SK-N-SH (cell line): ENCODE measurements at regions not wholly inside any gene's neighbourhood (a gene's known extent, or its start where the extent isn't known, plus 50 kb on each side); places are given as distances from the start of the nearest gene placed in this dataset.
A peak's percentile ranks its signal among the peaks of the same experiment; 100 is the strongest.

Experiments
- CTCF ChIA-PET: fragments of 300-600, 350-600 bp; formaldehyde crosslinking; extraction: SDS; loops from one replicate; lab custom pipeline; 2021; lab: Yijun Ruan, JAX
- POLR2A ChIA-PET: fragments of 350-600 bp; sonication (Branson Sonifier 250); formaldehyde crosslinking; extraction: SDS; loops from one replicate; lab custom pipeline; 2020; ENCODE audit warnings: antibody characterized with exemption, inconsistent platforms; lab: Yijun Ruan, JAX
- DNase-seq: peaks from one replicate; pipeline ENCODE4 v3.0.0; 2012
- H2AFZ ChIP-seq: fragments of 200-600 bp; sonication (generic); 2 replicates; pipeline ENCODE4 v1.8.1; 2016; ENCODE audit warnings: antibody characterized with exemption, mild to moderate bottlenecking, low read depth
- H3F3A ChIP-seq: fragments of 200-600 bp; sonication (generic); replicated peaks from 2 replicates; pipeline ENCODE3; 2016; ENCODE audit warnings: antibody characterized with exemption, mild to moderate bottlenecking; ENCODE audit not compliant: insufficient read depth
- H3K27ac ChIP-seq, 2 experiments: fragments of 200-500 bp in 1 of 2; fragments of 200-600 bp in 1 of 2; sonication (Bioruptor generic) in 1 of 2; sonication (generic), shearing (Covaris generic) in 1 of 2; 2 replicates each; pipeline versions ENCODE4 v1.5.1 to v1.6.1; 2014 to 2016; ENCODE audit warnings: low read depth in 2 of 2, inconsistent platforms in 1 of 2, low read length in 1 of 2, mild to moderate bottlenecking in 1 of 2, mixed read lengths in 1 of 2
- H3K27me3 ChIP-seq: fragments of 200-600 bp; sonication (generic), shearing (Covaris generic); 2 replicates; pipeline ENCODE4 v1.6.1; 2016; ENCODE audit warnings: mixed run types; ENCODE audit not compliant: insufficient read depth
- H3K36me3 ChIP-seq, 2 experiments: fragments of 200-500 bp in 1 of 2; fragments of 200-600 bp in 1 of 2; sonication (Bioruptor generic) in 1 of 2; sonication (generic) in 1 of 2; replicated peaks in 1 of 2; 2 replicates each; pipeline versions ENCODE3 to v1.5.1; 2014 to 2016; ENCODE audit warnings: low read length in 1 of 2, mild to moderate bottlenecking in 1 of 2; ENCODE audit not compliant: insufficient read depth in 2 of 2, control insufficient read depth in 1 of 2
- H3K4me1 ChIP-seq, 2 experiments: fragments of 200-500 bp in 1 of 2; fragments of 200-600 bp in 1 of 2; sonication (Bioruptor generic) in 1 of 2; sonication (generic), shearing (Covaris generic) in 1 of 2; 2 replicates each; pipeline versions ENCODE4 v1.5.1 to v1.6.1; 2014 to 2016; ENCODE audit warnings: low read depth in 1 of 2, low read length in 1 of 2, mixed run types in 1 of 2; ENCODE audit not compliant: insufficient read depth in 2 of 2, control insufficient read depth in 1 of 2
- H3K4me2 ChIP-seq: fragments of 200-600 bp; sonication (generic), shearing (Covaris generic); 2 replicates; pipeline ENCODE4 v1.6.1; 2017; ENCODE audit warnings: mixed run types
- H3K4me3 ChIP-seq, 2 experiments: fragments of 200-500 bp in 1 of 2; fragments of 200-600 bp in 1 of 2; sonication (Bioruptor generic) in 1 of 2; sonication (generic), shearing (Covaris generic) in 1 of 2; 2 replicates each; pipeline versions ENCODE4 v1.5.1 to v1.8.1; 2014 to 2016; ENCODE audit warnings: low read depth in 2 of 2, inconsistent platforms in 1 of 2, low read length in 1 of 2, mild to moderate bottlenecking in 1 of 2, mixed read lengths in 1 of 2, moderate library complexity in 1 of 2
- H3K79me2 ChIP-seq: fragments of 200-600 bp; sonication (generic); 2 replicates; pipeline ENCODE4 v1.8.1; 2017; ENCODE audit warnings: mild to moderate bottlenecking; ENCODE audit not compliant: insufficient read depth
- H3K9ac ChIP-seq: fragments of 200-600 bp; sonication (generic); 2 replicates; pipeline ENCODE4 v1.6.1; 2017; ENCODE audit warnings: mixed run types
- H3K9me2 ChIP-seq: fragments of 200-600 bp; sonication (generic); 2 replicates; pipeline ENCODE4 v1.6.1; 2017; ENCODE audit warnings: mixed run types
- H3K9me3 ChIP-seq: fragments of 200-600 bp; sonication (generic); 2 replicates; pipeline ENCODE4 v1.6.1; 2017; ENCODE audit warnings: mixed run types, mild to moderate bottlenecking, moderate library complexity
- H4K20me1 ChIP-seq: fragments of 200-600 bp; sonication (generic); 2 replicates; pipeline ENCODE4 v1.6.1; 2017; ENCODE audit warnings: mild to moderate bottlenecking, mixed run types; ENCODE audit not compliant: insufficient read depth
- CTCF ChIP-seq: fragments of 200-600 bp; sonication (generic); IDR thresholded peaks from 2 replicates; pipeline ENCODE4 v1.6.1; 2017; ENCODE audit warnings: antibody characterized with exemption, mild to moderate bottlenecking, moderate library complexity
- JUND ChIP-seq: IDR thresholded peaks from 2 replicates; pipeline ENCODE4 v1.4.0; 2012
- MXI1 ChIP-seq: IDR thresholded peaks from 2 replicates; pipeline ENCODE4 v1.6.1; 2012; ENCODE audit warnings: mild to moderate bottlenecking, low read depth, low read length, improper control_type of control experiment
- PBX3 ChIP-seq: IDR thresholded peaks from 2 replicates; pipeline ENCODE4; 2012
- POLR2AphosphoS5 ChIP-seq: IDR thresholded peaks from 2 replicates; pipeline ENCODE4 v1.6.1; 2012; ENCODE audit warnings: low read depth, low read length
- RCOR1 ChIP-seq: fragments of 150-350 bp; IDR thresholded peaks from 2 replicates; pipeline ENCODE4 v1.6.1; 2017; ENCODE audit warnings: antibody characterized with exemption, low read length
- SIN3A ChIP-seq: IDR thresholded peaks from 2 replicates; pipeline ENCODE4 v1.6.1; 2012; ENCODE audit warnings: low read depth, mild to moderate bottlenecking, low read length, moderate library complexity, borderline replicate concordance
- TAF1 ChIP-seq: IDR thresholded peaks from 2 replicates; pipeline ENCODE4 v1.6.1; 2012; ENCODE audit warnings: low read depth, mild to moderate bottlenecking, low read length, moderate library complexity, borderline replicate concordance
- TCF12 ChIP-seq: IDR thresholded peaks from 2 replicates; pipeline ENCODE4 v1.4.0; 2012
- USF2 ChIP-seq: fragments of 150-350 bp; IDR thresholded peaks from 2 replicates; pipeline ENCODE4 v1.6.1; 2017; ENCODE audit warnings: antibody characterized with exemption, low read length, low read depth, borderline replicate concordance
- WGBS: methylation state at CpG from one replicate; pipeline ENCODE4 v1.1.6; 2017; ENCODE audit warnings: low lambda C conversion rate; 5-methylcytosine and 5-hydroxymethylcytosine counted together

GRCh38 chr1:67969446-67969845, 81.0 kb downstream of the DIRAS3 start:
- H3K4me2 ChIP-seq: peak overlapping the region; percentile 36; the same call in 1 of the 2 replicates
- ChIA-PET CTCF (no interaction called here), POLR2A (no interaction called here)
- H3K9me2 ChIP-seq: no peaks in the 10 kb centered on the region
- H3K27ac ChIP-seq: peak overlapping the region in 1 of 2 experiments; percentile 94; a peak in 2 of 4 replicates
- DNase-seq: no peak
- peaks cover 24% of the 10 kb centered on the region for H3F3A ChIP-seq
- H3K27me3 ChIP-seq: no peaks in the 10 kb centered on the region
- H4K20me1 ChIP-seq: no peaks in the 10 kb centered on the region
- H2AFZ ChIP-seq: no peak overlapping the region
- H3K4me1 ChIP-seq: peaks cover 0 to 4% of the 10 kb centered on the region in 2 experiments; a peak in 1 of 4 replicates
- WGBS: 89% methylated on average over 2 of the region's 2 CpGs
- TF ChIP-seq USF2: no peak
- TF ChIP-seq JUND: no peak
- no peak for TF ChIP-seq MXI1
- TF ChIP-seq PBX3: no peak
- TF ChIP-seq RCOR1: no peak
- TF ChIP-seq CTCF: no peak
- no peak overlapping the region; the same call in 1 of the 2 replicates for H3K9ac ChIP-seq
- H3K36me3 ChIP-seq: no peaks in the 10 kb centered on the region
- no peak overlapping the region for H3K4me3 ChIP-seq
- H3K9me3 ChIP-seq: no peaks in the 10 kb centered on the region
- no peaks in the 10 kb centered on the region for H3K79me2 ChIP-seq

- Histone ChIP-seq H3K9me3 (peaks cover 7% of the 10 kb centered on the region; the same call in 1 of the 2 replicates), H3K4me1 (peaks cover 0 to 4% of the 10 kb centered on the region in 2 experiments; a peak in 1 of 4 replicates), H3F3A (peaks cover 21% of the 10 kb centered on the region), H4K20me1 (no peaks in the 10 kb centered on the region), H3K4me2 (no peak overlapping the region), H3K27me3 (no peaks in the 10 kb centered on the region), H3K79me2 (no peaks in the 10 kb centered on the region), H3K27ac (no peak overlapping the region), H2AFZ (no peak overlapping the region), H3K36me3 (peaks cover 0 to 12% of the 10 kb centered on the region in 2 experiments), H3K9me2 (no peaks in the 10 kb centered on the region), H3K9ac (no peak overlapping the region), H3K4me3 (no peak overlapping the region)
- DNase-seq: no peak
- TF ChIP-seq CTCF (no peak), TCF12 (no peak), USF2 (no peak), TAF1 (no peak), POLR2AphosphoS5 (no peak), SIN3A (no peak)
- ChIA-PET POLR2A (no interaction called here), CTCF (no interaction called here)
These were observed 83.8 kb downstream of the DIRAS3 start for GRCh38 chr1:67966666-67967009.
